ENCODE measurements at regions not wholly inside any gene's neighbourhood (a gene's known extent, or its start where the extent isn't known, plus 50 kb on each side); places are given as distances from the start of the nearest gene placed in this dataset.

DNA sequence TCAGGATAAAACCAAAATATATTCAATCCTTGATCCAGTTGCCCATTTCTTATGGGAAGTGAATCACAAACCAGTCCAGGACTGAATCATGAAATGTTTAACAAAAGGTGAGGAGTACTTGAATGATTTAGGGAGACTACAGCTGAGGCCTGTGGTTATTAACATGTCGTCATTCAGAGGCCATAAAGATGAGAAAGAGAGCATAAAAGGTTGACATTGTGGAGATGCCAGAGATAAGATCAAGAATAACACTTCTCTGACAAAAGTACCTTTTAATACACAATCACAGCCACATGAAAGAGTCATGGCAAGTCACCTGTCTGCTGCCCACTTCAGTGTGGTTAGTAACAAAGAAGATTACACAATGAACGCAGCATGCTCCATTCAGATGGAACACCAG, 1195.7 kb upstream of the SORCS1 start:
- FAIRE-seq: no peak
- no peaks in the 10 kb centered on the region for H3K79me2 ChIP-seq (ENCODE audit: control insufficient read depth in 1 of 2, insufficient read depth in 2 of 2, low read length in 2 of 2)
- POLR2A ChIA-PET (ENCODE audit: partially characterized antibody): no interaction called here

More for the DNA sequence above, 1195.7 kb upstream of the SORCS1 start:
- no peaks in the 10 kb centered on the region for H3K23me2 ChIP-seq (ENCODE audit: low read depth, low read length)
- H3K4me2 ChIP-seq (ENCODE audit: insufficient read depth in 1 of 2, low read depth in 2 of 2, low read length in 2 of 2): no peak overlapping the region
- H2AK5ac ChIP-seq (ENCODE audit: low read depth, low read length): no peak overlapping the region
- H3K23ac ChIP-seq (ENCODE audit: insufficient read length): no peak overlapping the region
- no peak overlapping the region for H4K91ac ChIP-seq (replicated peaks; ENCODE audit: insufficient read length, low read length)
- no peak overlapping the region for H3K18ac ChIP-seq (ENCODE audit: extremely low read depth, low read length)
- WGBS, 2 experiments (ENCODE audit: extremely low coverage in 1 of 2, insufficient coverage in 1 of 2, insufficient read length in 1 of 2, insufficient replicate concordance in 2 of 2, low coverage in 1 of 2, low lambda C conversion rate in 2 of 2, missing lambda C conversion rate in 1 of 2): 88% methylated on average over 2 of the region's 2 CpGs; no CpG with 5 or more reads in 1 of the 2 experiments
- no peaks in the 10 kb centered on the region for H4K20me1 ChIP-seq (replicated peaks in 1 of 2; ENCODE audit: control insufficient read depth in 1 of 2, insufficient read depth in 2 of 2, low read length in 2 of 2)
- no peaks in the 10 kb centered on the region for H3K9me3 ChIP-seq (ENCODE audit: insufficient read depth in 2 of 2, low read depth in 1 of 2, low read length in 1 of 2)
- H2BK20ac ChIP-seq (ENCODE audit: low read length): no peak overlapping the region
- no peak overlapping the region for H3K14ac ChIP-seq (ENCODE audit: insufficient read length)
- H2BK5ac ChIP-seq (ENCODE audit: low read depth, low read length): no peak overlapping the region
- no peak overlapping the region for H3K4ac ChIP-seq (replicated peaks; ENCODE audit: insufficient read length, low read depth, low read length)
- no peak overlapping the region for H4K5ac ChIP-seq (ENCODE audit: insufficient read length, low read depth, low read length)
- no peaks in the 10 kb centered on the region for H3K27me3 ChIP-seq (replicated peaks in 1 of 4; ENCODE audit: control insufficient read depth in 3 of 4, extremely low read depth in 1 of 4, insufficient read depth in 3 of 4, low read length in 3 of 4)
- no peaks in the 10 kb centered on the region for H3K79me1 ChIP-seq (ENCODE audit: low read depth, low read length)
- no peaks in the 10 kb centered on the region for H3K36me3 ChIP-seq (ENCODE audit: control insufficient read depth in 2 of 4, insufficient read depth in 4 of 4, low read length in 3 of 4)
- no peak overlapping the region for H3K4me3 ChIP-seq (ENCODE audit: extremely low read depth in 1 of 4, insufficient read depth in 2 of 4, low read depth in 3 of 4, low read length in 4 of 4)
- no peak overlapping the region for H2BK15ac ChIP-seq (ENCODE audit: low read length)
- CTCF ChIA-PET (ENCODE audit: partially characterized antibody): interaction anchor here (0.7 to 1.4 kb wide), 2 partner anchors 155 to 183 kb away, joined by 3 read pairs; no protein-coding TSS in a partner anchor
- H2AFZ ChIP-seq (ENCODE audit: low read length): no peak overlapping the region
- H3K56ac ChIP-seq (replicated peaks; ENCODE audit: insufficient read length, low read depth, low read length): no peak overlapping the region
- no peaks in the 10 kb centered on the region for H3K4me1 ChIP-seq (replicated peaks in 1 of 4; ENCODE audit: control insufficient read depth in 3 of 4, insufficient read depth in 4 of 4, low read length in 3 of 4)
- H3K9ac ChIP-seq (replicated peaks in 1 of 4; ENCODE audit: extremely low read depth in 1 of 4, low read depth in 3 of 4, low read length in 3 of 4): no peak overlapping the region
- no peak overlapping the region for H3K27ac ChIP-seq (ENCODE audit: low read depth, low read length)
- no peak overlapping the region for H4K8ac ChIP-seq (ENCODE audit: extremely low read depth, insufficient read depth, low read length)
- TF ChIP-seq SAP30 (IDR thresholded peaks at IDR 0.05; ENCODE audit: insufficient read depth, insufficient replicate concordance, low read length) (no peak), KDM5A (IDR thresholded peaks at IDR 0.05; ENCODE audit: low read length) (no peak), RXRA (IDR thresholded peaks at IDR 0.05; ENCODE audit: insufficient read depth, low read depth, low read length) (no peak), JUND (IDR thresholded peaks at IDR 0.05; ENCODE audit: low read length) (no peak), YY1 (IDR thresholded peaks at IDR 0.05; ENCODE audit: low read depth, low read length) (no peak), ASH2L (IDR thresholded peaks at IDR 0.05; ENCODE audit: low read length) (no peak), SIN3A (conservative IDR thresholded peaks at IDR 0.05 in 1 of 2, IDR thresholded peaks at IDR 0.05 in 1 of 2; ENCODE audit: low read depth in 1 of 2, low read length in 2 of 2) (no peak)
- TF ChIP-seq, protein P1, sequence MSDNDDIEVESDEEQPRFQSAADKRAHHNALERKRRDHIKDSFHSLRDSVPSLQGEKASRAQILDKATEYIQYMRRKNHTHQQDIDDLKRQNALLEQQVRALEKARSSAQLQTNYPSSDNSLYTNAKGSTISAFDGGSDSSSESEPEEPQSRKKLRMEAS (IDR thresholded peaks at IDR 0.05): no peak
- DNase-seq (ENCODE audit: low read depth in 1 of 2, low spot score in 2 of 2): no peak
- H2BK12ac ChIP-seq (ENCODE audit: low read depth, low read length): no peak overlapping the region
- H2BK120ac ChIP-seq (replicated peaks; ENCODE audit: low read depth, low read length): no peak overlapping the region
